Skin epidermis (tissue), 12 donors: ENCODE measurements at regions not wholly inside any gene's neighbourhood (a gene's known extent, or its start where the extent isn't known, plus 50 kb on each side); places are given as distances from the start of the nearest gene placed in this dataset.
"Not testable (repeated sequence)": the region's sequence is repeated elsewhere in the genome, so short reads cannot be mapped to it uniquely, and the experiment has no call there.

Experiments
- H3K27ac ChIP-seq, 21 experiments: fragments of 200-600 bp; sonication (generic) in 11 of 21; one replicate each; pipeline ENCODE4 v1.5.0; 2020; ENCODE audit warnings: mild to moderate bottlenecking in 3 of 21, inconsistent platforms in 2 of 21, moderate library complexity in 2 of 21
- H3K4me3 ChIP-seq, 7 experiments: fragments of 200-600 bp; sonication (generic) in 2 of 7; one replicate each; pipeline ENCODE4 v1.5.0; 2020; ENCODE audit warnings: inconsistent platforms in 2 of 7, mild to moderate bottlenecking in 2 of 7, moderate library complexity in 1 of 7

- Histone ChIP-seq H3K27ac (no peak overlapping the region), H3K4me3 (no peak overlapping the region)
These were observed 60.2 kb downstream of the GLUL start for GRCh38 chr1:182331387-182331786.

- Histone ChIP-seq H3K27ac (no peak overlapping the region), H3K4me3 (no peak overlapping the region)
These were observed 61.3 kb downstream of the GLUL start for GRCh38 chr1:182330303-182330702.

- Histone ChIP-seq H3K27ac (no peak overlapping the region), H3K4me3 (no peak overlapping the region)
These were observed 62.1 kb downstream of the GLUL start for GRCh38 chr1:182329471-182329870.

GRCh38 chr1:182328591-182328990, 63.0 kb downstream of the GLUL start:
- no peak overlapping the region for H3K27ac ChIP-seq
- no peak overlapping the region for H3K4me3 ChIP-seq

- H3K27ac ChIP-seq, result no peak overlapping the region
- H3K4me3 ChIP-seq, result no peak overlapping the region
These were observed 66.3 kb downstream of the GLUL start for GRCh38 chr1:182325339-182325738.

- H3K27ac ChIP-seq, H3K4me3 ChIP-seq: not testable (repeated sequence)
These were observed 70.1 kb downstream of the GLUL start for GRCh38 chr1:182321532-182321931.

- H3K27ac ChIP-seq, result peak overlapping the region in 12 of 21 experiments; percentile 13 to 72 (median 62)
These were observed 73.9 kb downstream of the GLUL start for GRCh38 chr1:182317611-182318161.

GRCh38 chr1:182316454-182316853, 75.1 kb downstream of the GLUL start:
- H3K4me3 ChIP-seq, result not testable (repeated sequence)
- peak overlapping the region in 3 of 21 experiments; percentile 37 to 65 (median 65) for H3K27ac ChIP-seq

More at GRCh38 chr1:182317611-182318161, 73.9 kb downstream of the GLUL start:
- no peak overlapping the region for H3K4me3 ChIP-seq

- peak overlapping the region in 1 of 21 experiments; percentile 20 for H3K27ac ChIP-seq
- H3K4me3 ChIP-seq, result no peak overlapping the region
These were observed 76.4 kb downstream of the GLUL start for GRCh38 chr1:182315167-182315556.

- Histone ChIP-seq H3K4me3 (no peak overlapping the region), H3K27ac (no peak overlapping the region)
These were observed 81.8 kb downstream of the GLUL start for GRCh38 chr1:182309631-182310351.

GRCh38 chr1:182308826-182309225, 82.8 kb downstream of the GLUL start:
- Histone ChIP-seq H3K4me3 (no peak overlapping the region), H3K27ac (no peak overlapping the region)

GRCh38 chr1:182307486-182307885, 84.1 kb downstream of the GLUL start:
- H3K27ac ChIP-seq, H3K4me3 ChIP-seq: not testable (repeated sequence)

GRCh38 chr1:182305861-182306260, 85.7 kb downstream of the GLUL start:
- Histone ChIP-seq H3K4me3 (no peak overlapping the region), H3K27ac (no peak overlapping the region)

- Histone ChIP-seq H3K4me3 (no peak overlapping the region), H3K27ac (peak overlapping the region in 2 of 21 experiments; percentile 9 to 40)
These were observed 87.0 kb downstream of the GLUL start for GRCh38 chr1:182304627-182305026.

GRCh38 chr1:182304218-182304617, 87.4 kb downstream of the GLUL start:
- Histone ChIP-seq H3K27ac (peak overlapping the region in 4 of 21 experiments; percentile 9 to 40 (median 22)), H3K4me3 (no peak overlapping the region)

- Histone ChIP-seq H3K27ac (peak overlapping the region in 4 of 21 experiments; percentile 9 to 40 (median 22)), H3K4me3 (no peak overlapping the region)
These were observed 87.8 kb downstream of the GLUL start for GRCh38 chr1:182303778-182304177.

GRCh38 chr1:182301467-182302198, 90.0 kb downstream of the GLUL start:
- H3K4me3 ChIP-seq, result no peak overlapping the region
- peak overlapping the region in 5 of 21 experiments; percentile 29 to 49 (median 36) for H3K27ac ChIP-seq

GRCh38 chr1:182301026-182301436, 90.6 kb downstream of the GLUL start:
- H3K4me3 ChIP-seq, result no peak overlapping the region
- no peak overlapping the region for H3K27ac ChIP-seq

- H3K27ac ChIP-seq, result peak overlapping the region in 1 of 21 experiments; percentile 34
These were observed 91.6 kb downstream of the GLUL start for GRCh38 chr1:182299728-182300616.

More at GRCh38 chr1:182299728-182300616, 91.6 kb downstream of the GLUL start:
- H3K4me3 ChIP-seq, result no peak overlapping the region
